ENCODE measurements at regions not wholly inside any gene's neighbourhood (a gene's known extent, or its start where the extent isn't known, plus 50 kb on each side); places are given as distances from the start of the nearest gene placed in this dataset.
"Not testable (repeated sequence)": the region's sequence is repeated elsewhere in the genome, so short reads cannot be mapped to it uniquely, and the experiment has no call there.

DNA sequence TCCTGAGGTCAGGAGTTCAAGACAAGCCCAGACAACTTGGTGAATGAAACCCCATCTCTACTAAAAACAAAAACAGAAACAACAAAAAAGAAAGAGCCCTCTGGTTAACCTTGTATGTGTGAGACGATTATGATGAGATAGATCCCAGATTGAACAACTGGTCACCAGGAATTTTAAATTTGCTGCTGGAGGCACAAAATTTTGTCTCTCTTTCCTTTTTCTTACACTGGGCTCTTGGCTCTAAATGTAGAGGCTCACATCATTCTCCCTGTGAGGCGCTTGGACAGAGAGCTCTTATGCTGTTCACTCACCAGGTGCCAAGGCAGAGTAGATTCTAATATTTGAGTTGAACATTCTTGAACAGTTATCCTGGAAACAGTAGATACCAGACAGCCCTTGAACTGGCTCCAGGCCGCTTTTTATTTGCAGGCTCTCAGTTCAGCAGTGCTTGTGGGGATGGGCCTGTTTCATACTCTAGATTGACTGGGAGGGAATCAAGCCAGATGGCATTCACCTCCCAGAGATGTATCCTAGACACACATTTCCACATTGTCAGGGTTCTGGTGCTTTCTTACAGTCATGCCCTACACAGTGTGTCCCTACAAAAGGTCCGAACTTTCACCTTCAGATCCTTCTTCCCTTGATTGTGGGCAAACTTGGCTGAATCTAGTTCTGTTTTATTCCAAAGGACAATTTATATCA lies 1159.6 kb downstream of the RPIA start:
- no peak overlapping the region for H3K4me3 ChIP-seq
- no peak for DNase-seq
- H3K9me3 ChIP-seq, result no peaks in the 10 kb centered on the region
- peaks cover 7 to 24% (median 7%) of the 10 kb centered on the region in 3 donors for H3K27me3 ChIP-seq
- no peaks in the 10 kb centered on the region for H3K4me1 ChIP-seq
- H3K36me3 ChIP-seq, result no peaks in the 10 kb centered on the region
- intact Hi-C loops (cut with DNase I; ENCODE audit: low total_unique reads), result no loop called here
- TF ChIP-seq EP300 (IDR thresholded peaks at IDR 0.05) (no peak), POLR2AphosphoS5 (IDR thresholded peaks at IDR 0.05) (no peak), POLR2A (IDR thresholded peaks at IDR 0.05) (no peak)
- TF ChIP-seq, protein P1, sequence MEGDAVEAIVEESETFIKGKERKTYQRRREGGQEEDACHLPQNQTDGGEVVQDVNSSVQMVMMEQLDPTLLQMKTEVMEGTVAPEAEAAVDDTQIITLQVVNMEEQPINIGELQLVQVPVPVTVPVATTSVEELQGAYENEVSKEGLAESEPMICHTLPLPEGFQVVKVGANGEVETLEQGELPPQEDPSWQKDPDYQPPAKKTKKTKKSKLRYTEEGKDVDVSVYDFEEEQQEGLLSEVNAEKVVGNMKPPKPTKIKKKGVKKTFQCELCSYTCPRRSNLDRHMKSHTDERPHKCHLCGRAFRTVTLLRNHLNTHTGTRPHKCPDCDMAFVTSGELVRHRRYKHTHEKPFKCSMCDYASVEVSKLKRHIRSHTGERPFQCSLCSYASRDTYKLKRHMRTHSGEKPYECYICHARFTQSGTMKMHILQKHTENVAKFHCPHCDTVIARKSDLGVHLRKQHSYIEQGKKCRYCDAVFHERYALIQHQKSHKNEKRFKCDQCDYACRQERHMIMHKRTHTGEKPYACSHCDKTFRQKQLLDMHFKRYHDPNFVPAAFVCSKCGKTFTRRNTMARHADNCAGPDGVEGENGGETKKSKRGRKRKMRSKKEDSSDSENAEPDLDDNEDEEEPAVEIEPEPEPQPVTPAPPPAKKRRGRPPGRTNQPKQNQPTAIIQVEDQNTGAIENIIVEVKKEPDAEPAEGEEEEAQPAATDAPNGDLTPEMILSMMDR (IDR thresholded peaks at IDR 0.05), result no peak
- 65 to 74% (median 69%) methylated on average over 4 of the region's 4 CpGs for WGBS, 5 donors
- H3K27ac ChIP-seq, result no peak overlapping the region

DNA sequence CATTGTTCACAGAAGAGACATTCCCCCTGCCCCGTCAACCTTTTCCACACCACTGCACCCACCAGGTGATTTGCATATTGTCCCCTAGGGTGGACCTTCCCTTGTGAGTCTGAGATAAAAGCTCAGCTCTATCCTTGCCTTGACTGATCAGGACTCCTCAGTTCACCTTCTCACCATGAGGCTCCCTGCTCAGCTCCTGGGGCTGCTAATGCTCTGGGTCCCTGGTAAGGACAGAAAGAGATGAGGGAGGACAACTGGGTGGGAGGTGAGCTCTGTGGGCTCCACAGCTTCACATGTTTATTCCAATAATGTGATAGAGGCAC lies 1160.1 kb downstream of the RPIA start:
- WGBS, 5 donors, result 76 to 91% (median 80%) methylated on average over 1 of the region's 1 CpG
- no peaks in the 10 kb centered on the region for H3K9me3 ChIP-seq
- no peak overlapping the region for H3K4me3 ChIP-seq
- peaks cover 7 to 24% (median 7%) of the 10 kb centered on the region in 3 donors for H3K27me3 ChIP-seq
- no peak overlapping the region for H3K27ac ChIP-seq
- TF ChIP-seq EP300 (IDR thresholded peaks at IDR 0.05), result no peak
- TF ChIP-seq, protein P1 (IDR thresholded peaks at IDR 0.05), result no peak
- TF ChIP-seq POLR2AphosphoS5 (IDR thresholded peaks at IDR 0.05), result no peak
- no peak for TF ChIP-seq POLR2A (IDR thresholded peaks at IDR 0.05)
- no peaks in the 10 kb centered on the region for H3K36me3 ChIP-seq
- intact Hi-C loops (cut with DNase I; ENCODE audit: low total_unique reads), result no loop called here
- no peak for DNase-seq
- no peaks in the 10 kb centered on the region for H3K4me1 ChIP-seq

DNA sequence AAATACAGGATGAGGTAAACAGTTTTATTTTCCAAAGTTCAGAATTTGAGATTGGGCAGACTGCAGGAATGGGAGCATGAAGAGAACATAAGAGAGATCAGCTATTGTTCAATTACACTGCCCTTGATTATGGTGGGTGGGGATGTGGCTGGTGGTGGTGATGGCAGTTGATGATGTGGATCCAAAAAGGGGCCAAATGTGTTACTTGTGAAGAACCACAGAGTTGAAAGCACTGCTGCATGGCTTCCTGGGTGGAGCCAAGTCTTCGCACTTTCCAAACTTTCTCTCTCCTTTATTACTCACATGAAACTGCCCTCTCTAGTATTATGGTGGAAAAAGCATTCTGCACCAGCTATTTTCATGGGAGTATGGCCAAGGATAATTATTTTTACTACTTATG lies 1162.0 kb downstream of the RPIA start:
- DNase-seq; H3K4me3 ChIP-seq; H3K4me1 ChIP-seq; H3K9me3 ChIP-seq; intact Hi-C loops (cut with DNase I; ENCODE audit: low total_unique reads); H3K36me3 ChIP-seq; H3K27ac ChIP-seq: not testable (repeated sequence)
- peaks cover 7 to 15% (median 7%) of the 10 kb centered on the region in 3 donors for H3K27me3 ChIP-seq
- WGBS, 5 donors, result no CpG with 5 or more reads among the region's 1 CpG

DNA sequence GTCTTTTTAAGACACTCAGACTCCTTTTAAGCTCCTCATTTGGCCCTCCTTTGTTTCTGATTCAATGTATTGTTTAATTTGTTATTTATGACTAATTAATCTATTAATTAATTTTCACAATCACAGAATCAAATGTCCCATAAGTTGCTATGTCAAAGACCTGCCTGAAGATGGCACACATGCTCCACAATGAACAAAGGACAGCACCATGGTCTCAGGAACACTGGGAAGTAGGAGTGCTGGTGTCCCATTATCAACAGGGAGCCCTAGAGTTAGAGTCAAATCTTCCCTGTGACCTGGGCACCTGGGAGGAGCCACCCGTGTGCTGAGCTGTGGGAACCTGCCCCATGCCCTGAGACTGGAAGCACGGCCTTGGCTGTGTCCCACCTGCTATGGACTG lies 1164.3 kb downstream of the RPIA start:
- H3K4me3 ChIP-seq; intact Hi-C loops (cut with DNase I; ENCODE audit: low total_unique reads); DNase-seq; H3K9me3 ChIP-seq; H3K27ac ChIP-seq; H3K4me1 ChIP-seq; H3K27me3 ChIP-seq; H3K36me3 ChIP-seq: not testable (repeated sequence)
- WGBS, 5 donors, result no CpG with 5 or more reads among the region's 2 CpGs

DNA sequence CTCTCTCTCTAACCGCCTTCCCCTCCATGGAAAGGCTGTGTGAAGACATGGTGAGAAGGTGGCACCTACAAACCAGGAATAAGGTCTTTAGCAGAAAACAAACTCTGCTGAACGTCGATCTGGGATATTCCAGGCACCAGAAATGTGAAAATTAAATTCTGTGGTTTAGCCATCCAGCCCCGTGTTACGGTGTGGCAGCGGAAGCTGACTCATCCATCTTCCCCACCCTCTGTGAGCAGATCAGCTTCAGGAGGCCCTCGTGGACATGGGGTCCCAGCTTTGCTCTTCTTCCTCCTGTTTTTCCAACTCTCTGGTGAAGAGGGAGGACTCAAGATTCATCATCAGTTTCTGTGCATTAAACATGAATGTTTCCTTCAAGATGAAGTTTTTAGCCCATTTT lies 1164.8 kb downstream of the RPIA start:
- H3K4me3 ChIP-seq; H3K9me3 ChIP-seq; H3K27ac ChIP-seq; H3K4me1 ChIP-seq; H3K27me3 ChIP-seq; intact Hi-C loops (cut with DNase I; ENCODE audit: low total_unique reads); H3K36me3 ChIP-seq; DNase-seq: not testable (repeated sequence)
- WGBS, 5 donors, result 0 to 21% (median 0%) methylated on average over 1 of the region's 7 CpGs; no CpG with 5 or more reads in 2 of the 5 donors

DNA sequence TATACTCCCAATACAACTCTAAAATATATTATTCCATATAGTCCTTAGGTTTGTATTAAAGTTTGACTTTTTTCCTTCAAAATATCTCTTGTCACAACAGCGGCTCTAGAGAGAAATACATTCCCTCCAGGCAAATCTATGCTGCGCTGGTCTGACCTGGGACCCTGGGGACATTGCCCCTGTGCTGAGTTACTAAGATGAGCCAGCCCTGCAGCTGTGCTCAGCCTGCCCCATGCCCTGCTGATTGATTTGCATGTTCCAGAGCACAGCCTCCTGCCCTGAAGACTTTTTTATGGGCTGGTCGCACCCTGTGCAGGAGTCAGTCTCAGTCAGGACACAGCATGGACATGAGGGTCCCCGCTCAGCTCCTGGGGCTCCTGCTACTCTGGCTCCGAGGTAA lies 1170.7 kb downstream of the RPIA start:
- H3K27me3 ChIP-seq; H3K36me3 ChIP-seq; H3K27ac ChIP-seq; H3K4me1 ChIP-seq; DNase-seq; intact Hi-C loops (cut with DNase I; ENCODE audit: low total_unique reads); H3K9me3 ChIP-seq; H3K4me3 ChIP-seq: not testable (repeated sequence)
- 60% methylated on average over 1 of the region's 5 CpGs; no CpG with 5 or more reads in 4 of the 5 donors for WGBS, 5 donors

DNA sequence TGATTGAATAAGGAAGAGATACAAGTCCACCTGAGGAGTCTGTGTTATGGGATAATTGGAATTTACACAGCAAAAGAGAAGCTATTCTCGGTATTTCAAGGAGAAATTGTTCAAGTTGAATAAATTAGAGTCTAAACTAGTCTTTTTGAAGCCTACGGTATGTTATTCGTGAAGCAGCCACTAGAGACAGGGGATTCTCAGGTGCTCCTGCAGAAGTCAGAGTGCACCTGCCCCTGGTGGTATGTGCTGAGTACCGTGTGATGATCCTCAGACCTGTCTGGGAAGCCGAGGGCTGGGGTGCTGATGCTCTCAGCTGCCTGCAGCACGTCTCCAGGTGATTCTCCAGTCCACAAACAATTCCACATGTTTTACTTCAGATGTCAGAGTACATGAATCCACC lies 1171.7 kb downstream of the RPIA start:
- H3K27me3 ChIP-seq; H3K36me3 ChIP-seq; H3K27ac ChIP-seq; H3K9me3 ChIP-seq; intact Hi-C loops (cut with DNase I; ENCODE audit: low total_unique reads); H3K4me1 ChIP-seq; DNase-seq; H3K4me3 ChIP-seq: not testable (repeated sequence)
- WGBS, 5 donors, result no CpG with 5 or more reads among the region's 6 CpGs

DNA sequence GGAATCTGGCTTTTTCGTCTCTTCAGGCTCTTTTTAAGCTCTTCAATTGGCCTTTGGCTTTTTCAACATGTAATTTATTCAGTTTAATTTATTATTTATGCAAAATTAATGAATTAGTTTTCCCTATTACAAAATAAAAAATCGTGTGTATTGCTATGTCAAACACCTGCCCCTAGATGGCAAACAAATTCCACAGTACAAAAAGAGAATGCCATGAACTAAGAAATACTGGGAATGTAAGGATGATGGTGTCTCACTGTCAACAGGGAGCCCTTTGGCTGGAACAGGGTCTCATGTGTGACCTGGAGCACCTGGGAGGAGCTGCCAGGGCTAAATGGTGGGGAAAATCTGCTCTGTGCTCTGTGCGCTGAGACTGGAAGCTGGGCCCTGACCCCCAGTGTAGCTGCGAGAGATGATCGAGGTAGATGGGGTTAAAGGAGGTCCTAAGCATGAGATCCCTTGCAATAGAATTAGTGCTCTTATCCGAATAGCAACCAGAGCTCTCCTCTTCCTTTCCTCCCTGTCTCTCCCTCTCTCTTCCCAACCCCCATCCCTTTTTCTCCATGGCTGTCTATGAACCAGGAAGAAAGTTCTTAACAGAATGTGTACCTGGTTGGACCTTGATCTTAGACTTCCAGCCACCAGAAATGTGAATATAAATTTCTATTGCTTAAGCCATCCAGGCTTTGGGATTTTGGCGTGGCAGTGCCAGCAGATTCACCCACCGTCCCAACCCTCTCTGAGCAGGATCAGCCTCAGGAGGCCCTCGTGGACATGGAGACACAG lies 1183.5 kb downstream of the RPIA start:
- DNase-seq, result not testable (repeated sequence)

DNA sequence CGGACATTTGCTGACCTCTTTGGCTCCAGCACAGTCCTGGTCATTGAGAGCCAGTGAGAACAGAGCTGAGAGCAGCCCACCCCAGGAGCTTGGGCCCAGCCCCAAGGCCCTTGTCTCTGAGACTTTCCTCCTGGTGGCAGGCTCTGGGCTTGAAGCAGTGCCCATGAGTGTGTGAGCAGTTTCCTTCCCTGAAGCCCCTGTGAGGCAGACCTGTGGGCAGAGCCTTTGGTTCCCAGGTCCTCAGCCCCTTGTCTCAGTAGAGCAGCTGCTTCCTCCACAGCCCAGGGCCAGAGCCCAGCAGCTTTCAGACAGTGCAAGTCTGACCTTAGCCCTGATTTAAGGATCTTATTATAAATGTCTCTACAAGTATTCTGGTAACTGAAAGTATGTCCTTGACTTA lies 1185.0 kb downstream of the RPIA start:
- H3K36me3 ChIP-seq; DNase-seq; H3K4me3 ChIP-seq; intact Hi-C loops (cut with DNase I; ENCODE audit: low total_unique reads); H3K9me3 ChIP-seq; H3K27ac ChIP-seq; H3K4me1 ChIP-seq; H3K27me3 ChIP-seq: not testable (repeated sequence)
- WGBS, 5 donors, result no CpG with 5 or more reads among the region's 1 CpG

More for the DNA sequence above, 1183.5 kb downstream of the RPIA start:
- H3K4me1 ChIP-seq; H3K27me3 ChIP-seq; intact Hi-C loops (cut with DNase I; ENCODE audit: low total_unique reads); H3K9me3 ChIP-seq; H3K36me3 ChIP-seq; H3K27ac ChIP-seq; H3K4me3 ChIP-seq: not testable (repeated sequence)
- WGBS, 5 donors, result 8 to 57% (median 45%) methylated on average over 2 to 3 of the region's 9 CpGs; no CpG with 5 or more reads in 1 of the 5 donors

All from stomach (tissue), 8 donors.